Adrenal gland (tissue), 9 donors: ENCODE measurements at regions not wholly inside any gene's neighbourhood (a gene's known extent, or its start where the extent isn't known, plus 50 kb on each side); places are given as distances from the start of the nearest gene placed in this dataset.

Source experiments
- DNase-seq, 7 donors: peaks; one replicate each; pipeline ENCODE4 v3.0.0-alpha.2; 2019 to 2020
- H3K27ac ChIP-seq, 5 donors: fragments of 200-600 bp; sonication (generic) in 4 of 5; 1 replicate in 3 of 5; 2 replicates in 2 of 5; pipeline versions ENCODE4 v1.5.1 to v1.8.0; 2016 to 2020; ENCODE audit warnings: mild to moderate bottlenecking in 1 of 5
- H3K27me3 ChIP-seq: fragments of 200-600 bp; 2 replicates; pipeline ENCODE4 v1.8.0; 2021
- H3K36me3 ChIP-seq, 2 donors: fragments of 200-600 bp; replicated peaks in 1 of 2; 1 replicate in 1 of 2; 2 replicates in 1 of 2; pipeline versions ENCODE4 v1.5.1 to v1.8.0; 2018 to 2022
- H3K4me1 ChIP-seq, 2 donors: fragments of 200-600 bp; replicated peaks in 1 of 2; 1 replicate in 1 of 2; 2 replicates in 1 of 2; pipeline versions ENCODE4 v1.5.1 to v1.8.0; 2018 to 2021
- H3K4me3 ChIP-seq, 4 donors: fragments of 200-600 bp; sonication (generic) in 3 of 4; one replicate each; pipeline ENCODE4 v1.5.1; 2016 to 2018
- H3K9me3 ChIP-seq, 3 donors: fragments of 200-600 bp; sonication (generic) in 1 of 3; replicated peaks in 1 of 3; 1 replicate in 2 of 3; 2 replicates in 1 of 3; pipeline versions ENCODE4 v1.5.1 to v1.8.0; 2016 to 2021
- POLR2A ChIP-seq, 2 donors: fragments of 450-650 bp; IDR thresholded peaks; one replicate each; pipeline ENCODE4 v1.6.1; 2017; ENCODE audit warnings: antibody characterized with exemption in 2 of 2, mild to moderate bottlenecking in 2 of 2, moderate library complexity in 1 of 2
- WGBS, 4 donors: extraction: QIAGEN DNeasy Blood & Tissue Kit in 2 of 4; methylation state at CpG; one replicate each; pipeline versions ENCODE4 v1.1.5 to v1.1.7; 2013 to 2017; 5-methylcytosine and 5-hydroxymethylcytosine counted together
- intact Hi-C, 2 donors: fragments of 100-400 bp; cut with DNase I; formaldehyde crosslinking; loops; one replicate each; pipeline versions ENCODE4 v1.14.1 to v1.15.0; 2022 to 2023
- TF ChIP-seq, protein P1 (sequence below), 6 experiments: fragments of 450-650 bp in 4 of 6; fragments of 200-600 bp in 2 of 6; sonication (generic) in 1 of 6; IDR thresholded peaks; 1 replicate in 5 of 6; 2 replicates in 1 of 6; pipeline versions ENCODE4 v1.5.1 to v1.8.0; 2016 to 2021; ENCODE audit warnings: antibody characterized with exemption in 6 of 6, mild to moderate bottlenecking in 2 of 6, moderate library complexity in 1 of 6
- donor health status: healthy with polysubstance abuse.
- donor health status: Bipolar disorder and iron deficiency.
- donor health status: DM: yes; HTN: yes; CAD: no.
- donor health status: DM: no; HTN: no; CAD: no.
- donor health status: DM: no; HTN: no; CAD: no.

GRCh38 chr21:14691914-14692313, 145.8 kb upstream of the SAMSN1 start:
- H3K27ac ChIP-seq = no peak overlapping the region
- no peak for DNase-seq
- intact Hi-C loops = no loop called here
- WGBS, 4 donors = 62 to 72% (median 71%) methylated on average over 5 of the region's 5 CpGs
- H3K9me3 ChIP-seq = no peaks in the 10 kb centered on the region
- no peak overlapping the region for H3K4me3 ChIP-seq
- H3K4me1 ChIP-seq = no peaks in the 10 kb centered on the region
- H3K27me3 ChIP-seq = no peaks in the 10 kb centered on the region
- TF ChIP-seq, protein P1, sequence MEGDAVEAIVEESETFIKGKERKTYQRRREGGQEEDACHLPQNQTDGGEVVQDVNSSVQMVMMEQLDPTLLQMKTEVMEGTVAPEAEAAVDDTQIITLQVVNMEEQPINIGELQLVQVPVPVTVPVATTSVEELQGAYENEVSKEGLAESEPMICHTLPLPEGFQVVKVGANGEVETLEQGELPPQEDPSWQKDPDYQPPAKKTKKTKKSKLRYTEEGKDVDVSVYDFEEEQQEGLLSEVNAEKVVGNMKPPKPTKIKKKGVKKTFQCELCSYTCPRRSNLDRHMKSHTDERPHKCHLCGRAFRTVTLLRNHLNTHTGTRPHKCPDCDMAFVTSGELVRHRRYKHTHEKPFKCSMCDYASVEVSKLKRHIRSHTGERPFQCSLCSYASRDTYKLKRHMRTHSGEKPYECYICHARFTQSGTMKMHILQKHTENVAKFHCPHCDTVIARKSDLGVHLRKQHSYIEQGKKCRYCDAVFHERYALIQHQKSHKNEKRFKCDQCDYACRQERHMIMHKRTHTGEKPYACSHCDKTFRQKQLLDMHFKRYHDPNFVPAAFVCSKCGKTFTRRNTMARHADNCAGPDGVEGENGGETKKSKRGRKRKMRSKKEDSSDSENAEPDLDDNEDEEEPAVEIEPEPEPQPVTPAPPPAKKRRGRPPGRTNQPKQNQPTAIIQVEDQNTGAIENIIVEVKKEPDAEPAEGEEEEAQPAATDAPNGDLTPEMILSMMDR (IDR thresholded peaks at IDR 0.05) = no peak
- TF ChIP-seq POLR2A (IDR thresholded peaks at IDR 0.05) = no peak
- no peaks in the 10 kb centered on the region for H3K36me3 ChIP-seq

- Histone ChIP-seq H3K4me1 (no peaks in the 10 kb centered on the region), H3K27ac (no peak overlapping the region), H3K27me3 (no peaks in the 10 kb centered on the region), H3K36me3 (no peaks in the 10 kb centered on the region), H3K9me3 (no peaks in the 10 kb centered on the region), H3K4me3 (no peak overlapping the region)
- peak in 1 of 7 donors; percentile 18 for DNase-seq
- intact Hi-C loops = no loop called here
- no peak for TF ChIP-seq POLR2A (IDR thresholded peaks at IDR 0.05)
- TF ChIP-seq, protein P1 (IDR thresholded peaks at IDR 0.05) = no peak
- 39 to 60% (median 44%) methylated on average over 2 of the region's 2 CpGs for WGBS, 4 donors
These were observed 144.8 kb upstream of the SAMSN1 start for GRCh38 chr21:14690886-14691285.

DNA sequence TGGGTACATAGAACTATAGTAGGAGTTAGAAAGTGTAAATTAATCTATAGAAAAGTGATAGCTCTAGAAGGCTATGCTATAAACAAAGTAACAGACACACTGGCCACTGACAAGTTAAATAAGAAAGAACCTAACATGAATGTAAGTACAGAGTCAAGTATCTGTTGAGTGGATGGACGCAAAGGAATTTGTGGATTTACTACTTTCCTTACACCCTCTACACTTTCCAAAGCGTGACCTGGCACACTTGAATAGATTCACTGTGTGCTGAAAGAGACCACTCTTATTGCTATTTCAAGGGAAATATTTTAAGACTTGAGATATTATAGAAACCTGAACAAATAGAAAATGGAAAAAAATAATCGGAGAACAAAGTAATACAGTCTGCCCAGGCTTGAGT, 142.8 kb upstream of the SAMSN1 start:
- H3K27me3 ChIP-seq = no peaks in the 10 kb centered on the region
- DNase-seq = no peak
- no peak overlapping the region for H3K4me3 ChIP-seq
- H3K4me1 ChIP-seq = no peaks in the 10 kb centered on the region
- no peak for TF ChIP-seq POLR2A (IDR thresholded peaks at IDR 0.05)
- TF ChIP-seq, protein P1 (IDR thresholded peaks at IDR 0.05) = no peak
- no peaks in the 10 kb centered on the region for H3K36me3 ChIP-seq
- no peaks in the 10 kb centered on the region for H3K9me3 ChIP-seq
- no peak overlapping the region for H3K27ac ChIP-seq
- 86 to 88% (median 88%) methylated on average over 3 of the region's 3 CpGs for WGBS, 4 donors
- intact Hi-C loops = no loop called here

DNA sequence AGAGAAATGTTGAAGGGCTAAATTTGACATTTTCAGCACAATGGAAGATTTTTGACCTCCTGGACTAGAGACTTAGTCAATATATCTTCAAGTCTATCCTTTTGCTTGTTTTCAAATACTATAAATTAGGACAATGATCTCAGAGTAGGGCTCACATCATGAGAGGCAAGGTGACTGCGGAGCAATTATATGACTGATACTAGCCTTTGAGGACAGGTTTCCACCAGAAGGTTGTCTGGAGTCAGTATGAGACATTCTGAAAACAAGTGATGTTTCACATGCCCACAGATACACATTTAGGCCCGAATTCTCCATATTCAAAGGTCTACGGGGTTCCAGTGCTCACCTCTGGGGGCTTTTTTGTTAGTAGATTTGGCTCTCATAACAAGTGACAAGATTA, 142.3 kb upstream of the SAMSN1 start:
- intact Hi-C loops = no loop called here
- Histone ChIP-seq H3K4me3 (no peak overlapping the region), H3K27me3 (no peaks in the 10 kb centered on the region), H3K9me3 (no peaks in the 10 kb centered on the region), H3K4me1 (no peaks in the 10 kb centered on the region), H3K27ac (no peak overlapping the region), H3K36me3 (no peaks in the 10 kb centered on the region)
- 65 to 90% (median 84%) methylated on average over 3 of the region's 3 CpGs for WGBS, 4 donors
- no peak for TF ChIP-seq POLR2A (IDR thresholded peaks at IDR 0.05)
- TF ChIP-seq, protein P1 (IDR thresholded peaks at IDR 0.05) = no peak
- DNase-seq = no peak
